Activated naive CD4-positive, alpha-beta T cell treated with anti-CD3 and anti-CD28 coated beads, Interleukin-2, amount 10 ng/mL, durations not matched to agents 7 days and 5 days (primary cell): ENCODE measurements at regions not wholly inside any gene's neighbourhood (a gene's known extent, or its start where the extent isn't known, plus 50 kb on each side); places are given as distances from the start of the nearest gene placed in this dataset.
"Not testable (repeated sequence)": the region's sequence is repeated elsewhere in the genome, so short reads cannot be mapped to it uniquely, and the experiment has no call there.

ENCODE experiments used
- CTCF ChIA-PET: fragments of 350-600 bp; sonication (Branson Sonifier 250); formaldehyde crosslinking; loops from one replicate; lab custom pipeline; 2021; ENCODE audit warnings: antibody characterized with exemption; lab: Charles Lee
- DNase-seq: peaks from one replicate; pipeline ENCODE4 v3.0.0-alpha.2; 2020
- H3K27ac Mint-ChIP-seq: one replicate; pipeline ENCODE4 v1.8.0; 2021; ENCODE audit warnings: mild to moderate bottlenecking, moderate library complexity, mixed read lengths
- H3K27me3 Mint-ChIP-seq: one replicate; pipeline ENCODE4 v1.8.0; 2021; ENCODE audit warnings: mild to moderate bottlenecking, mixed read lengths
- H3K36me3 Mint-ChIP-seq: one replicate; pipeline ENCODE4 v1.8.0; 2021; ENCODE audit warnings: mixed read lengths
- H3K4me1 Mint-ChIP-seq: one replicate; pipeline ENCODE4 v1.8.0; 2021; ENCODE audit warnings: mixed read lengths
- H3K4me3 Mint-ChIP-seq: one replicate; pipeline ENCODE4 v1.8.0; 2021; ENCODE audit warnings: mild to moderate bottlenecking, moderate library complexity, mixed read lengths
- H3K9me3 Mint-ChIP-seq: one replicate; pipeline ENCODE4 v1.8.0; 2021; ENCODE audit warnings: mixed read lengths

DNA sequence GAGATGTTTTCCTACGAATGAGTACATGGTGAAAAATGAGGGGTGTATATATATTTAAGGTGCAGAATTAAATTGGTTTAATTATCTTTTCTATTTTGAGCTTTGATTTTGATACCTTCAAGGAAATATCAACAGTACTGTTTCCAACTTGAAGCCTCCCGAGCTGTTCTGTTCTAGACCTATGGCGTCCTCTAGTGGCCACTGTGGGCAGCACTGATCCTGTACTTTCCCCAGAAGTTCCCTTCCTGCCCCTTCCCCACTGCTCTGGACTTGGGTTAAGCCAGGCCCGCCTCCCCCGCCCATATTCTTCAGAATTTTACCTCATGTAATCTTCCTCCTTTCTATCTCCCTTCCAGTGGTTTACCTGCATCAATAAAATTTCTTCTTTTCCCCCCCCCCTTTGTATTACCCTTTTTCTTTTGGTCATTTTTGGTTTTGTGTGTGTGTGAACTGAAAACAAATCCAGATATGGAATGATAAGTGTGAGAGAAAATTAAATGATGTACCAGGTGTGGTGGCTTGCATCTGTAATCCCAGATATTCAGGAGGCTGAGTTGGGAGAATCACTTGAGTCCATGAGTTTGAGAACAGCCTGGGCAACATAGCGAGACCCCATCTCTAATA lies 1643.5 kb downstream of the TP53TG3F start:
- DNase-seq = no peak
- H3K4me3 Mint-ChIP-seq = no peak overlapping the region
- no peaks in the 10 kb centered on the region for H3K27me3 Mint-ChIP-seq
- H3K4me1 Mint-ChIP-seq = no peaks in the 10 kb centered on the region
- no peak overlapping the region for H3K27ac Mint-ChIP-seq
- no peaks in the 10 kb centered on the region for H3K36me3 Mint-ChIP-seq
- CTCF ChIA-PET = no interaction called here
- H3K9me3 Mint-ChIP-seq = peaks cover 20% of the 10 kb centered on the region

DNA sequence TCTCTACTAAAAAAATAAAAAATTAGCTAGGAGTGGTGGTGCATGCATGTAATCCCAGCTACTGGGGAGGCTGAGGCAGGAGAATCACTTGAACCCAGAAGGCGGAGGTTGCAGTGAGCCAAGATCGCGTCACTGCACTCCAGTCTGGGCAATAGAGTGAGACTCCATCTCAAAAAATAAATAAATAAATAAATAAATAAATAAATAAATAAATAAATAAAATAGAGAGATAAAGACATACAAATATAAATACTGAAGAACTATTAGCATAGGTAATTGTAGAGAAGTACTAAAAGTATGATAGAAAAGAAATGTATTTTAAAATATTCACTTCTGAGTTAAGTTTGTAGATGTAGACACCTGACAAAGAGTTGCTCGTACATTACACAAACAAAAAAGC lies 1652.4 kb downstream of the TP53TG3F start:
- CTCF ChIA-PET = not testable (repeated sequence)

DNA sequence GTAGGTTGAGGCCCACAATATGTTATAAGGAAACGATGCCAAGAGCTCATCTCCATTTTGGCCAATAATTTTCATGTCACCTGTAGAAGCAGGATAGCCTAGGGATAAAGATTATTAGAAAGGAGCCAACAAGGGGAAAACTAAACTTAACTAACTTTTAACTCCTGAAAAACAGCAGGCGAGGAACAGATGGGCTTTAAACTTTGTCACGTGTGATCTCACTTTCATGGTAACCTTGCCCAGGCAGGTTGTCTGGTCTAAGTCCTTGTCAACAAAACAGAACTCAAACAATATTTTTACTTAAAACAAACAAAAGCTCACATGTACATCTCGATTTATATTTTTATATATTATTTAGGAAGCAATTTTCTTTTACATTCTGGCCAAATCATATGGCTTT lies 1672.0 kb downstream of the TP53TG3F start:
- no peaks in the 10 kb centered on the region for H3K36me3 Mint-ChIP-seq
- no peaks in the 10 kb centered on the region for H3K27me3 Mint-ChIP-seq
- no peak for DNase-seq
- H3K4me3 Mint-ChIP-seq = no peak overlapping the region
- H3K27ac Mint-ChIP-seq = no peak overlapping the region
- no peaks in the 10 kb centered on the region for H3K4me1 Mint-ChIP-seq
- CTCF ChIA-PET = interaction anchor here (0.7 kb wide), 1 partner anchor 9 kb away, joined by 3 read pairs; no protein-coding TSS in a partner anchor
- H3K9me3 Mint-ChIP-seq = peaks cover 8% of the 10 kb centered on the region

More for the DNA sequence above, 1652.4 kb downstream of the TP53TG3F start:
- H3K9me3 Mint-ChIP-seq = peaks cover 18% of the 10 kb centered on the region
- H3K4me3 Mint-ChIP-seq, H3K27ac Mint-ChIP-seq, H3K36me3 Mint-ChIP-seq, DNase-seq, H3K4me1 Mint-ChIP-seq, H3K27me3 Mint-ChIP-seq: not testable (repeated sequence)

DNA sequence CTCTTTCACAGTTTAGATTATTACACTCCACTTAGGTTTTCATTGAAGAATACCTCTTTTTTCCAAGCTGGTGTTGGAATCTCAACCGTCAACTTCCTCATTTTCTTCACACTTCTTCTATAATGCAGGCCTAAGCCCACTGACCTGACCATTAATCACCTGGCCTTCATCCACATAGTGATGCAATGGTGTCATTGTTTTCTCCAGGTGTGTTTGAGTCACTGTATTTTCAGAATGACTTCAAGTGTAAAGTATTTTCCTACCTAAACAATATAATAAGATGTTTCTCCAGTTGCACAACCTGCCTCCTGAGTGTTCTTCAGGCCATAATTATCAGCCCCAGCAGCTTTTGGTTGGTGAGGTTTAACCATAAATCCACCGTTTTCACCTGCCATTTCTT lies 1675.1 kb downstream of the TP53TG3F start:
- no peak for DNase-seq
- no peaks in the 10 kb centered on the region for H3K36me3 Mint-ChIP-seq
- no peaks in the 10 kb centered on the region for H3K27me3 Mint-ChIP-seq
- no peak overlapping the region for H3K4me3 Mint-ChIP-seq
- no peak overlapping the region for H3K27ac Mint-ChIP-seq
- peaks cover 9% of the 10 kb centered on the region for H3K9me3 Mint-ChIP-seq
- no peaks in the 10 kb centered on the region for H3K4me1 Mint-ChIP-seq
- CTCF ChIA-PET = no interaction called here

DNA sequence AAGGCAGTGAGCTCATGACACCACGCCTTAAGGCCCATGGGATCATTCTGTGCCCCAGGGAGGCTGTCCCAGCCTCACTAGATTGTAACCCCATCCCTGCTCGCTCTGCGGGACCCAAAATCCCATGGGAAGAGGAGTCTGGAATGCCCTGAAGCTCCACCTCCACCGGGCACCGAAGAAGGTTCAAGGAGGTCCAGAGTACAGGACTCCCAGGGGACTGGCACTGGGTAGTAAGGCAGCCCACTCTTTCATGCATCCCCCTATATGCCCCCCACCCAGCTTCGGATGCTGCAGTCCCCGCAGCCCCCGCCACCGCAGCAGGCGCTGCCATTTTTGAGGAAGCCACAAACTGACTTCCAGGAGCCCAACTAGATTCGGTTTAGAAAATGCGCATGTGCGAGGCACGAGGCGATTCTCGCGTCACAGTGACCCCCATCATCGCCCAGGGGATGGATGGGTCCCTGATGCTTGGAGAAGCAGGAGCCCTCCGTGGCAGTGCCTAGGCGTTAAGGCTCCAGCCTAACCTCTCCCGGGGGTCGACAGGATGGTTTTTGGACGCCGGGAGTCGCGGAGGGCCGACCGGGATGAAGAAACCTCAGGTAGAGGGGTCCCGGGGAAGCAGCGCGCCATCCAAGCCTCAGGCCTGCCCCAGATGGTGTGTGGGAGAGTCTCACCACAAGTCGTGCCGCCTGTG lies 1681.0 kb downstream of the TP53TG3F start:
- Mint-ChIP-seq H3K4me3 (no peak overlapping the region), H3K36me3 (no peaks in the 10 kb centered on the region), H3K4me1 (no peaks in the 10 kb centered on the region), H3K27me3 (no peaks in the 10 kb centered on the region), H3K27ac (no peak overlapping the region), H3K9me3 (peaks cover 32% of the 10 kb centered on the region)
- CTCF ChIA-PET = no interaction called here
- no peak for DNase-seq

DNA sequence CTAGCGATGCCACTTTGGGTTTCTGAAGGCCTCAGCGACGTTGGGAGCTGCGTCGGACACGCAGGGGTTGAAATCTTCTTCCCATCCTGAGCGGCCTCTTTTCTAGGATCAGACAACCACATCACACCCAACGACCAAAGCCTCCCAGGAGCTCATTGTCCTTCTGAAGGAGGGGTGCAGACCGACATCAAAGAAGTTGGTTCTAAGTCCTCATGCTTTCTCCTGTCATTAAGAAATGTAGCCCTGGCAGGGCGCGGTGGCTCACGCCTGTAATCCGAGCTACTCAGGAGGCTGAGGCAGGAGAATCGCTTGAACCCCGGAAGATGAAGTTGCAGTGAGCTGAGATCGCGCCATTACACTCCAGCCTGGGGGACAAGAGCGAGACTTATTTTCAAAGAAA lies 1681.9 kb downstream of the TP53TG3F start:
- no peak overlapping the region for H3K4me3 Mint-ChIP-seq
- H3K27me3 Mint-ChIP-seq = no peaks in the 10 kb centered on the region
- H3K27ac Mint-ChIP-seq = no peak overlapping the region
- H3K4me1 Mint-ChIP-seq = no peaks in the 10 kb centered on the region
- no peak for DNase-seq
- no peaks in the 10 kb centered on the region for H3K36me3 Mint-ChIP-seq
- peaks cover 35% of the 10 kb centered on the region for H3K9me3 Mint-ChIP-seq
- CTCF ChIA-PET = no interaction called here

DNA sequence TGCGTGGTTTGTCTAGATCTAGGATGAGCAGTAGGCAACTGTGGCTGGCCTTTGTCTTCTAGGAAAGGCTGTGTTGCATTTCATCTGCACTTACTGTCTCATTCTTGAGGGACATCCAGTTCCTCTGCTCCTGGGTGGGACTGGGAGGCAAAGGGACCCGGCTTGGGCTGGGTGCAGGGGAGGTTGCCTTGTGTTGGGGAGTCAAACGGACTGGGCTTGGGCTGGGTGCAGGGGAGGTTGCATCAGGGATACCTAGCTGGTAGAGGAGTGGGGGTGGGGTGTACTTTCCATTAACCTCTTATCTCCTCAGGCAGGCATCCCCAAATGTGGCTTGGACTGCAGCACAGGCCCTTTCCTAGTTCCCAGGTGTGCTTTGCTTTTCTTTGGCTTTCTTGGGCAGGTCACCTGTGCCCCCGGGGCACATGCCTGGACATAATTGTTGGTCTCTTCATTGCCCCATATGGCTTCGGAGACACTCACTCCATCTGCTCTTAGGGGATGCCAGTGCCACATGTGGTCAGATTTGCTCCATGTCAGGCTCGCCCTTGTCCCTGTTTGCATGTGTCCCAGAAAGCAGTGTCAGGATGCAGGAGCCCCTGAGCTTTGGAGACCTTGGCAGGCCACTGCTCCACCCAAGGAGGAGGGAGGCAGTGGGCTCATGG lies 1682.9 kb downstream of the TP53TG3F start:
- CTCF ChIA-PET = no interaction called here
- Mint-ChIP-seq H3K27me3 (no peaks in the 10 kb centered on the region), H3K36me3 (no peaks in the 10 kb centered on the region), H3K27ac (no peak overlapping the region), H3K4me1 (no peaks in the 10 kb centered on the region), H3K4me3 (no peak overlapping the region), H3K9me3 (peaks cover 36% of the 10 kb centered on the region)
- no peak for DNase-seq

DNA sequence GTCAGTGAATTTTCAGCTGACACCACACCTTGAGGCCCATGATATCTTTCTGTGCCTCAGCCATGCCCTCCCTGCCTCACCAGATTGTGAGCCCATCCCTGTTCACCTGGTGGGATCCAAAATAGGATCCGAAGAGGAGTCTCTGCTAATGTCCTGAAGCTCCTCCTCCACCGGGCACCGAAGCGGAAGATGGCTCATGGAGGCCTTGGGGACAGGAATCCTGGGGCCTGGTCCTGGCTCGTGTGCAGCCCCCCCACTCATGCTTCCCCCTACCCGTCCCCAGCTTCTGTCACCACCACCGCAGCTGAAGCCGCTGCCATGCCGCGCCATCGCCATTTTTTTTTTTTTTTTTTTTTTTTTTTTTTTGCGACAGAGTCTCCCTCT lies 1683.4 kb downstream of the TP53TG3F start:
- DNase-seq = no peak
- Mint-ChIP-seq H3K36me3 (no peaks in the 10 kb centered on the region), H3K4me1 (no peaks in the 10 kb centered on the region), H3K4me3 (no peak overlapping the region), H3K27ac (no peak overlapping the region), H3K9me3 (peaks cover 38% of the 10 kb centered on the region), H3K27me3 (no peaks in the 10 kb centered on the region)
- CTCF ChIA-PET = no interaction called here

DNA sequence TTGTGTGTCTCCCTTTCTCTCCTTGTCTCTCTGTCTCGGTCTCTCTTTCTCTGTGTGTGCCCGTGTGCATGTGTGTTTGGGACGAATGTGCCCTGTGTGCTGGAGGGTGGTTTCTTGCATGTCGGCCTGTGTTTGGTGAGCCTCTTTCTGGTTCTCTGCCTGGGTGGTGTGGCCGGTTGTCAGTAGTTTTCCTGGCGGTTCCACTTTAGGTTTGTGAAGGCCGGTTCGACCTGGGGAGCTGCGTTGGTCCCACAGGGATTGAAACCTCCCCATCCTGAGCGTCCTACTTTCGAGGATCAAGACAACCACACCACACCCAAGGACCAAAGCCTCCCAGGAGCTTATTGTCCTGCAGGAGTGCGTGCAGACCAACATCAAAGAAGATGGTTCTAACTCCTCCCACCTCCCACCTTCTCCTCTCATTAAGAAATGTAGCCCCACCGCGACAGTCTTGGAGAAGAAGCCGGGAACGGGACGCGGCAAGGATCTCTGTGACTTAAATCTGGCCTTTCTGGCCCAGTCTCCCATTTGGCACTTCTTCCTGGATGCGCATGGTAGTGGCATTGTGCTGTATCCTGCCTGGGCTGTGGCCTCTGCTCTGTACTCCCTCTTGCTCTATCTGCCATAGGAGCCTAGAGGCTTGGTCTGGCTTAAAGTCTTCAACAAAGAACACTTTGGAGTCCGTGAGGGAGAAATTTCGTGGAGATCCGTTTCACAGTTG lies 1685.0 kb downstream of the TP53TG3F start:
- Mint-ChIP-seq H3K27me3 (no peaks in the 10 kb centered on the region), H3K4me3 (no peak overlapping the region), H3K9me3 (peaks cover 48% of the 10 kb centered on the region), H3K36me3 (no peaks in the 10 kb centered on the region), H3K4me1 (no peaks in the 10 kb centered on the region), H3K27ac (no peak overlapping the region)
- no peak for DNase-seq
- CTCF ChIA-PET = no interaction called here

DNA sequence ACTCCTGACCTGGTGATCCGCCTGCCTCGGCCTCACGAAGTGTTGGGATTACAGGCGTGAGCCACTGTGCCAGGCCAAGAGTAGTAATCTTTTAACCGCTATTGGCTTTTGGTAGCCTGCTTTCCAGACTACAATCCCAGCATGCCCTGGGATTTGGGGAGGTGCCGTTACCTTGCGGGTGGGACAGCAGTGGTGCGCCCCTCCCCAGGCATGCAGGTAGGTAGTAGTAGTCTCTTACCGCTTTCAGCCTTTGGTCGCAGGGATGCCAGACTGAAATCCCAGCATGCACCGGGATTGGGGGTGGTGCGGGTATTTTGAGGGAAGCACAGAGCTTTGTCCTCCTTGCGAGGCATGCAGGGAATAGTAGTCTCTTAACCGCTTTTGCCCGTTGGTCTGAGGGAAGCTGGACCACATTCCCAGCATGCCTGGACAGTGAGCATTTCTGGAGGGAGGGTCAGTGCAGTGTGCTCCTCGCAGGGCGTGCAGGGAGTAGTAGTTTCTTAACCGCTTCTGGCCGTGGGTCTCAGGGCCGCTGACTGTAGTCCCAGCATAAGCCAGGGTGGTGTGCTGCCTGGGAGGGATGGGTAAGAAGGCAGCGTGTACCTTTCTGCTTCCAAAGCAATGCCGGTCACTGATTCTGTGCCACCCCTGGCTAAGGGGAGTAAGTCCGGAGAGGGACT lies 1686.8 kb downstream of the TP53TG3F start:
- CTCF ChIA-PET = no interaction called here
- DNase-seq = no peak
- Mint-ChIP-seq H3K27ac (no peak overlapping the region), H3K36me3 (no peaks in the 10 kb centered on the region), H3K27me3 (no peaks in the 10 kb centered on the region), H3K9me3 (peaks cover 44% of the 10 kb centered on the region), H3K4me1 (no peaks in the 10 kb centered on the region), H3K4me3 (no peak overlapping the region)

DNA sequence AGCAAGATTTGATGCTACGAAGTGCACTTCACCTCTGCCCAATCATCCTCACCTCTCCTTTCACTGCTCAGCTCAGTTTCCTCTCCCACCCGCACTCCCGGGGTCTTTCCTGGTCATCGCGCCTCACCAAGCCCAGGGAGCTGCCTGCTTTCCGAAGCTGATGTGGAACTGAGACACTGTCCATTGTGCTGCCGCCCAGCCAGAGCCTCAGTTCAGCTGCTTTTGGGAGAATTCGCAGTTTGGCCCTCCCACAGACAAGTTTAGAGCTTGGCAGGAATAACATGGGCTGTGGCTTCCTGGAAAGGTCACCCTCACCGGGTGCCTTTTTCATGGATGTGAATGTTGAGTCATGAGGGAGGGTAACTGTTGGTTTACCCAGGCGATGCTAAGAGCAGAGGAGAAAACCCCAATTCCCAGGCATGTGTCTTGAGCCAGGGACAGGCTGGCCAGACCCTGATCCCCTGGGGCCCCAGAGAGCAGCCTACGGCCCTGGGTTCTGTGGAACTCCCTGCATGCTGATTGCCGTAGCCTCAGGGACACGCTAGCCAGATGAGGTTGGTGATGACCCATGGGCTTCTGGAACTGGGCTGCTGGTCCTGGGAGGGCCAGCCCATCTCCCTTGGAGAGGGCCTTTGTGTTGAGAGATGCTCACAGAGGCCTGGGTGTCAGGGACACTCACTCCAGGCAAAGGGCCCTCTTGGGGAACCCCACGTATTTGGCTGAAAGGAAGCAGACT lies 1687.5 kb downstream of the TP53TG3F start:
- Mint-ChIP-seq H3K27me3 (no peaks in the 10 kb centered on the region), H3K9me3 (peaks cover 47% of the 10 kb centered on the region), H3K4me3 (no peak overlapping the region), H3K4me1 (no peaks in the 10 kb centered on the region), H3K27ac (no peak overlapping the region), H3K36me3 (no peaks in the 10 kb centered on the region)
- no peak for DNase-seq
- CTCF ChIA-PET = no interaction called here

DNA sequence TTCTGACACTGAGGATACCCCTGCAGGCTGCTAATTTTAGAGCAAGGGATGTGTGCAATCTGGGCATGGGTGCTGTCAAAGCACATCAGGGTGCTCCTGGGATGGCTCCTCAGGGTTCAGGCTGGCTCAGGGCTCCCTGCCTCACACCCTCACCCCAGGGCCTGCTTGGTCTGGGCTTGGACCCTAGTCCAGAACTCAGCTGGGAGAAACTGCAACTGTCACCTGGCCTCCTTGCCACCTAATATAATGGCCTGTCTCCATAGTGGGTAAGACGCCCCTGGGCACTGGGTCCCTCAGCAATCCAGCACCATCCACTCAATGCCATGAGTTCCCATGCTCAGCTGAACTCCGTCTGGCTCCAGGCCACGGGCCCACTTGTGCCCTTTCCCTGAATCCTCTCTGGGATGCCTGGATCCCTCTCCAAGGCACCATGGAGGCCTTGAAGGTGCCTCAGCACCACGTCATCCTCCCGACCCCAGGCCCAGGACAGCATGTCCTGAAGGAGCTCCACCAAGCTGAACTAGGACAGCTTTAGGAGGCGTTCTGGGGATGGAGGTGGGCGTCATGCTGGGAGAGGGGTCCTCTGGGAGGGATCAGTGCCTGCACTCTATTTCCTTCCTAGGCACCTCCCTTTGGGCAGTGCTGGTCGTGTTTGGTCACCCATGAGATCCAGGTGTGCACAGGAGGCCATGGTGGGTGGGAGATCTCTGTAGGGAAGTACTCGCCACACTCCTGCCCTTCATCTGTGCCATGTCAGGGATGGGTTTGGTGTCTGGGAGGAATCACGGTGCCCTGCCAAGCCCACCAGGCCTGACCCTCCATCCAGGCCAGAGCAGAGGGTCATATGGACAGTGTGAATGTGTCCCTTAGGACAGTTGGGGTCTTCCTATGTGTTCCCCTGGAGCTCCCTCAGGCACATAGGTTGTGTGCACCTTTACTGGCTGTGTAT lies 1688.4 kb downstream of the TP53TG3F start:
- no peaks in the 10 kb centered on the region for H3K27me3 Mint-ChIP-seq
- no peak overlapping the region for H3K27ac Mint-ChIP-seq
- no peak overlapping the region for H3K4me3 Mint-ChIP-seq
- CTCF ChIA-PET = no interaction called here
- DNase-seq = no peak
- H3K36me3 Mint-ChIP-seq = no peaks in the 10 kb centered on the region
- H3K9me3 Mint-ChIP-seq = peaks cover 50% of the 10 kb centered on the region
- H3K4me1 Mint-ChIP-seq = no peaks in the 10 kb centered on the region

DNA sequence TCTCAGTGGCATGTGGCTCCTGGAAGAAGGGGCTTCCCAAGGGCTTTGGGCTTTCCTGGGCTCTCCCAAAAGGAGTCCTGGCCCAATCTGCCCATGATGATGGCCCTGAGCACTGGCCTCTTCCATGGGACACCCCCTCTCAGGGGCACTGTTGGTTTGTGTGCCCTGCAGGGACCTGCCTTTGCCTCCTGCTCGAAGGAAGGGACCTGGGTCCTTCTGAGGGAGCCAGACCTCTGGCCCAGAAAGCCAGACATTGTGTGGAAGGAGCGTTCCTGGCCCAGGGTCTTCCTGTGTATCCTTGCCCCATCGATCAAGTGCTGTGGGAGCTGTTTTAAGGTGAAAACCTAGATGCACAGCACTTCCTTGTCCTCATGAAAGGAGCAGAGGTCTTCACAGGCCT lies 1689.3 kb downstream of the TP53TG3F start:
- CTCF ChIA-PET = no interaction called here
- peaks cover 51% of the 10 kb centered on the region for H3K9me3 Mint-ChIP-seq
- no peaks in the 10 kb centered on the region for H3K27me3 Mint-ChIP-seq
- no peak for DNase-seq
- H3K36me3 Mint-ChIP-seq = no peaks in the 10 kb centered on the region
- H3K4me3 Mint-ChIP-seq = no peak overlapping the region
- H3K27ac Mint-ChIP-seq = no peak overlapping the region
- H3K4me1 Mint-ChIP-seq = no peaks in the 10 kb centered on the region
